Rectal smooth muscle tissue (tissue), 1 donor: ENCODE measurements at regions not wholly inside any gene's neighbourhood (a gene's known extent, or its start where the extent isn't known, plus 50 kb on each side); places are given as distances from the start of the nearest gene placed in this dataset.
A peak's percentile ranks its signal among the peaks of the same experiment; 100 is the strongest.

Experiments used
- H3K27ac ChIP-seq: one replicate; pipeline ENCODE4 v1.7.0; 2013; ENCODE audit warnings: low read depth, low read length, inconsistent platforms
- H3K27me3 ChIP-seq: one replicate; pipeline ENCODE4 v1.7.0; 2013; ENCODE audit warnings: low read length; ENCODE audit not compliant: control insufficient read depth, insufficient read depth
- H3K36me3 ChIP-seq: one replicate; pipeline ENCODE4 v1.7.0; 2013; ENCODE audit warnings: low read length; ENCODE audit not compliant: control insufficient read depth, insufficient read depth
- H3K4me1 ChIP-seq: one replicate; pipeline ENCODE4 v1.7.0; 2013; ENCODE audit warnings: low read length; ENCODE audit not compliant: control insufficient read depth, insufficient read depth
- H3K4me3 ChIP-seq: one replicate; pipeline ENCODE4 v1.7.0; 2013; ENCODE audit warnings: low read length
- H3K9ac ChIP-seq: one replicate; pipeline ENCODE4 v1.7.0; 2013; ENCODE audit warnings: low read length

DNA sequence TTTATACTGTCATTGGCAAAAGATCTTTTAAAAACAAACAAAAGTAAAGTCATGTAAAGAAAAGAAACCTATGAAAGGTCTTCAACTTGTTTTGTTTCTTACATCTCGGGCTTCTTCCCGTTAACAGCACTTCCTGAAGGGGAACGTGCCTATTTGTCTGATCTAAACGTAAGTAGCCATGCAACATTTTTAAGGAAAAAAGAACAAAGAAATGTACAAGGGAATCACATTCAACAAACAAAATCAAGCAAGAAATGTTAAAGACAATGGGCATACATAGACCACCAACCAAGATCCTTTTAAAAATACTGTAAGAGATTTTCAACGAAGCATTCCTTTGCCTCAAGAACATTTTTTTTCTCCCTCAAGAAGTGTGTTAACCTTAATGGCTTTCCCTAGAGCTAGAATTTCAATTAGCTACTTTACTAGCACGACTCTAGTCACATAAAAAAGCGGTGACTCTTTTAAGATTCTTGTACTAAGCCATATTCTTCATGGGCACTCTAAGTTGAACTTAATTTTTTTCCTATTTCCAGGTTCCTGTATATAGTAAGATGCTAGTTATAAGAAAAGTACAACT, 112.0 kb upstream of the TTC29 start:
- Histone ChIP-seq H3K36me3 (no peaks in the 10 kb centered on the region), H3K27ac (peak overlapping the region; percentile 6), H3K4me3 (peak overlapping the region; percentile 35), H3K27me3 (no peaks in the 10 kb centered on the region), H3K9ac (no peak overlapping the region), H3K4me1 (no peaks in the 10 kb centered on the region)

DNA sequence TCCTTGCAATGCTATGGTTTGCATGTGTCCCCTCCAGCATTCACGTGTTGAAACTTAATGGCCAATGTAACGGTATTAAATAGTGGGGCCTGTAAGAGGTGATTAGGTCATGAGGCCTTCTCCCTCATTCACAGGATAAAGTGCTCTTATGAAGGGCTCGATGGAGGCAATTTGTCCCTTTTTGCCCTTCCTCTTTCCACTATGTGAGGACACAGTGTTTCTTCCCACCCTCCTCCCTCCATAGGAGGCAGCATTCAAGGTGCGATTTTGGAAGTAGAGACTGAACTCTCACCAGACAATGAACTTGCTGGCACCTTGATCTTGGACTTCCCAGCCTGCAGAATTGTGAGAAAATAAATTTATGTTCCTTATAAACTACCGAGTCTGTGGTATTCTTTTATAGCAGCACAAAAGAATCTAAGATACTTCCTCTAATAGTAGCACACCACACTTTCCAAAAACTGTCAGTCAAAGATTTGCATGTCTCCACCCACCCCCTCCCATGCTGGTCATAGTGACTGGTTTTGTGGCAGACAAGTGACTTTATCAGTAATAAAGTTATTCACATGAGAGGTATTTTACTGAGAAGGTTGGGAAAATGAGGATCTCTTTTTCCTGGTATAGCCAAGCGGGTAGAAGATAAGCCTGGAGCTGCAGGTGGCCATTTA, 113.5 kb upstream of the TTC29 start:
- Histone ChIP-seq H3K9ac (no peak overlapping the region), H3K27me3 (no peaks in the 10 kb centered on the region), H3K4me1 (no peaks in the 10 kb centered on the region), H3K36me3 (no peaks in the 10 kb centered on the region), H3K27ac (no peak overlapping the region), H3K4me3 (no peak overlapping the region)

DNA sequence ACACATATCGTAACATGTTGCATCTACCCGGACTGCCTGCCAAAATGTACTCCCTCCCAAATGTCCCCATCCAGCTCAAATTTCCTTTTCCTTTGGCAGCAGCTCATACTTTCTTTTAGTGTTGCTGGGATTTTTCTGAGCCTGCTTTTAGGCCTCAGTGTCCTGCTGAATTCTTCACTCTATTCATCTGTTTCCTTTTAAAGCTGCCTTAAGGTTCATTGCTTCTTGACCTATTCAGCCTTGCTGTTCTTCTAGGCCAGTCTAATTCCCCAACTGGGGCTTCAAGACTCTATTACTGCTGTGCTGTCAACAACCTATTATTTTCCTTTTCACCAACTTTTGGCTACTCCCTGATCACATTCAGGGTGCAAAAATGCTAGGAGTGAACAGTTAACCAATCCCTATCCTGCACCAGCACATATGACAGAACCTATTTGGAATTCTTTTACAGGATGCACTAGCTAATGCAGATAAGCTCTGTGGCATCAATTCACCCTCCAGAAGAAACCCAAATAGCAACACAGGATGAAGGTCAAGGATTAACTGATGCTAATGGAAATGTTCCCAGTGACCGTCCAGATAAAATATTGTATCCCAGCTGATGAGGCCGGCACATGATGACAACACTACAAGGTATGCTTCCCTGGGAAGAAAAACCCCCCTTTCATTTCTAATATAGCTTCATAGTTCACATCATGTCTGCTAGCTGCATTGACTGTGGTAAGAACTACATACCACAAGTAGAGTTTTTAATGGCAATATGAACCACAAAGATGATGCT, 114.7 kb upstream of the TTC29 start:
- Histone ChIP-seq H3K4me3 (no peak overlapping the region), H3K27me3 (no peaks in the 10 kb centered on the region), H3K4me1 (no peaks in the 10 kb centered on the region), H3K9ac (no peak overlapping the region), H3K36me3 (no peaks in the 10 kb centered on the region), H3K27ac (no peak overlapping the region)

DNA sequence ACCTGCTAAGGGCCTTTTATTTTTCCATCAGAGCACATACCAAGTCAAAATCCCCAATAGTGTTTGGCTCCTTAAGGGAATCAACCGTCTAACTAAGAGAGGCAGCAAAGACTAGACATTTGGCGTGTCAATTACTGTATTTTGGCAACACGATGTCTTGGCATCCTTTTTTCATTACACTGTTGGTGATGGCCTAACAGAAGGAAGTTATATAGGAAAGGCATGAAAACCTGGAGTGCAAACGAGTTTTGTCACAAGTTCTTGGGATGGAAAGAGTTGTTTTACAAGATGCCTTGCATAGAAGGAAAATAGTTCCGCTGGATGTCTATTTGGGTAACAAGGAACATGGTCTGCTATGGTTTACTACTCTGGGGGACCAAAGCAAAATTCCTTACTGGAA, 119.2 kb upstream of the TTC29 start:
- no peak overlapping the region for H3K4me3 ChIP-seq
- no peaks in the 10 kb centered on the region for H3K4me1 ChIP-seq
- H3K27me3 ChIP-seq = no peaks in the 10 kb centered on the region

DNA sequence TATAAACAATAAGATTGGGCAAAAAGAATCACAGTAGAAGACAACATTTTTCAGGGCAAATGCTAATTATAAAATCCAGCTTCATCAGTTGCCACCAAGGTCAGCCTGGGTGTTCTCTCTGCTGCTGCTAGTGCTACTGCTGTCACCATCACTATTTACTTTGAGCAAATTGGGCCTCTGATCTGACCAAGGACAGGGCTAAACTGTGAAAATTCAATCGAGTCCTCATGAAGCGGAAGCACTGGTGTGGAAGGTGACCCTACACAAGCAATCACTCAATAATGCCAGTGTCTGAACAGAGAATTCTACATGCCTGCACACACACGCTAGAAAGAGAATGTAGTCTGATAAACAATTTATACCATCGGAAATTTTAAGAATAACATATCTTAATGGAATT, 122.9 kb upstream of the TTC29 start:
- no peaks in the 10 kb centered on the region for H3K4me1 ChIP-seq
- no peaks in the 10 kb centered on the region for H3K27me3 ChIP-seq
- no peak overlapping the region for H3K27ac ChIP-seq
- H3K4me3 ChIP-seq = no peak overlapping the region
- no peaks in the 10 kb centered on the region for H3K36me3 ChIP-seq
- no peak overlapping the region for H3K9ac ChIP-seq

More for the DNA sequence above, 119.2 kb upstream of the TTC29 start:
- Histone ChIP-seq H3K27ac (no peak overlapping the region), H3K9ac (no peak overlapping the region), H3K36me3 (no peaks in the 10 kb centered on the region)

GRCh38 chr4:147071209-147071740, 125.6 kb upstream of the TTC29 start:
- Histone ChIP-seq H3K27me3 (no peaks in the 10 kb centered on the region), H3K36me3 (no peaks in the 10 kb centered on the region), H3K27ac (no peak overlapping the region), H3K9ac (no peak overlapping the region), H3K4me1 (no peaks in the 10 kb centered on the region), H3K4me3 (no peak overlapping the region)

GRCh38 chr4:147076179-147076578, 130.5 kb upstream of the TTC29 start:
- no peaks in the 10 kb centered on the region for H3K36me3 ChIP-seq

GRCh38 chr4:147076728-147077127, 131.1 kb upstream of the TTC29 start:
- Histone ChIP-seq H3K36me3 (no peaks in the 10 kb centered on the region), H3K9ac (no peak overlapping the region), H3K4me3 (no peak overlapping the region), H3K27me3 (no peaks in the 10 kb centered on the region), H3K27ac (no peak overlapping the region), H3K4me1 (peaks cover 7% of the 10 kb centered on the region)

More at GRCh38 chr4:147076179-147076578, 130.5 kb upstream of the TTC29 start:
- H3K9ac ChIP-seq = no peak overlapping the region
- no peak overlapping the region for H3K27ac ChIP-seq
- H3K4me3 ChIP-seq = no peak overlapping the region
- no peaks in the 10 kb centered on the region for H3K27me3 ChIP-seq
- peaks cover 7% of the 10 kb centered on the region for H3K4me1 ChIP-seq

- H3K4me3 ChIP-seq = no peak overlapping the region
- peaks cover 7% of the 10 kb centered on the region for H3K4me1 ChIP-seq
- no peak overlapping the region for H3K27ac ChIP-seq
- H3K36me3 ChIP-seq = no peaks in the 10 kb centered on the region
- H3K27me3 ChIP-seq = no peaks in the 10 kb centered on the region
- H3K9ac ChIP-seq = no peak overlapping the region
Measured at GRCh38 chr4:147078362-147078761, 132.7 kb upstream of the TTC29 start.

DNA sequence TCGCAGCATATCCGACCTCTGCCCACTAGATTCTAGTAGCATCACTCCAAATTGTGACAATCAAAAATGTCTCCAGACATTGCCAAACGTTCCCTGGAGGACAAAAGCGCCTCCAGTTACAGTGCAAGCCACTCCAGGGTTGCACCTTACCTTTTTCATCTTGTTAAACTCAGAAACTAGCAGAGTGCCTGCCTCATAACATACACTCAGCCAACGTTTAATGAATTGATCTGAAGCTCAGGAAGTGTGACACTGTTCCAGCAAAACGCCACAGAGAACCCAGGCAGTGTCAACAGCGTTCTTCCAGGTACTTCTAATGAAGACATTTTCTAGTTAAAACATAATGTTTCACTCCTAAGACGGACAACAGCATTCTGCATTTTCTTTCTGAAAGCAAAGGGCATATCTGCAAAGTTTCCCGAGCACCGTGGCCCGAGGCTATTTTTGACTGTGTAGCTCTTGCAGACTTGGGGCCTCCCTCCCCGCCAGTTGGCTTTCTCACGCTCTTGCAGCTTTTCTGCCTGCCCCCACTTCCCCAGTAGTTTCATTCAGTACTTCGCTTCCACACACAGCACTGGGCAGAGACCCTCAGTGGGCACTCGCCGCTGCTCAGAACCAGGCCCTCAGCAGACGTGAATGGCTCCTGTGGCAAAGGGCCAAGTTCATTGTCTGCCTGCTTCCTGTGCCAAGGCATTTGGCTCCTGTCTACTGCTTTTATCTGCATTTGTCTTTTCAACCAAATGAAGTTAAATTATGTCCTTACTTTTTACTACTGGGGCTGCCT, 133.4 kb upstream of the TTC29 start:
- no peak overlapping the region for H3K27ac ChIP-seq
- no peaks in the 10 kb centered on the region for H3K27me3 ChIP-seq
- H3K9ac ChIP-seq = no peak overlapping the region
- no peak overlapping the region for H3K4me3 ChIP-seq
- H3K4me1 ChIP-seq = peaks cover 7% of the 10 kb centered on the region
- H3K36me3 ChIP-seq = no peaks in the 10 kb centered on the region

DNA sequence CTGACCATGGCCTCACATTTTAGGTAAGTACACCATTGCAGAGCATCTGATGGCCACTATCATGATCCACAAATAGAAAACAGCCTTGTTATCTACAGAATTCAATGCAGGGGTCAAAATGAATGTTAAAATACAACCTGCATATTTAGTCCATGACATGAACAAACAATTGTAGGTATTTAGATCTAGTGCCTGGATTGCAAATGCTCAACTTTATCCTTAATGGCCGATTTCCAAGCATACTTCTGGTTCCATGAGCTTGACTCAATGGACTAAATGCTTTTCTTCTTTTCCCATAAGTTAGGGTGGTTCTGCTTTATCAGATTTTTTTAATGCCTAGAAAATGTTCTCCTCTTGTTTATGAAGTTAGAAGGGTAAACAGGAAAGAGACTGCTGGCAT, 139.2 kb upstream of the TTC29 start:
- Histone ChIP-seq H3K27me3 (no peaks in the 10 kb centered on the region), H3K4me1 (no peaks in the 10 kb centered on the region), H3K27ac (no peak overlapping the region), H3K36me3 (no peaks in the 10 kb centered on the region), H3K9ac (no peak overlapping the region), H3K4me3 (no peak overlapping the region)

DNA sequence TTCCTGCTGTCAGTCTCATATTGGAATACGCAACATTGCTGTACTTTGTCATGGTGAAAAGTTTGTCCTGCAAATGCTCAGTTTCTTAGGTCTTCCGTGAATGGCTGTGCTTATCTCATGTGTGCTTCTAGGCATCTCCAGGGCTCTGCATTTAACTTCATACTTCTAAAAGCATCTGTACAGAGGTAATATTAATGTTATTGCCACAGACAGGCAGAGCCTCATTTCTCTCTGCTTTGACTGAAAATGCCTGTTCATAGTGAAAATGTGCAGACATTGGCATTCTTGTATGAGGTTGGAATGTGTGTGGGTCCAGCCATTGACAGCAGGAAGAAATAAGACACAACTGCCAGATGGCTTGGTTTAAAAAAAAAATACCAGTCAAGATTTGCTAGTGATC, 140.1 kb upstream of the TTC29 start:
- Histone ChIP-seq H3K27ac (no peak overlapping the region), H3K9ac (no peak overlapping the region), H3K4me1 (no peaks in the 10 kb centered on the region), H3K4me3 (no peak overlapping the region), H3K36me3 (no peaks in the 10 kb centered on the region), H3K27me3 (no peaks in the 10 kb centered on the region)
